ENCODE measurements at regions not wholly inside any gene's neighbourhood (a gene's known extent, or its start where the extent isn't known, plus 50 kb on each side); places are given as distances from the start of the nearest gene placed in this dataset.

- Histone ChIP-seq H3K36me3 (ENCODE audit: low read depth) (no peaks in the 10 kb centered on the region), H3K27ac (ENCODE audit: poor library complexity, severe bottlenecking) (no peak overlapping the region), H3K4me1 (ENCODE audit: insufficient read depth, poor library complexity, severe bottlenecking) (no peaks in the 10 kb centered on the region), H3K9me3 (ENCODE audit: severe bottlenecking) (no peaks in the 10 kb centered on the region), H3K27me3 (ENCODE audit: insufficient read depth, poor library complexity, severe bottlenecking) (no peaks in the 10 kb centered on the region), H3K4me3 (ENCODE audit: severe bottlenecking) (no peak overlapping the region)
- DNase-seq (ENCODE audit: low spot score) (no peak), ATAC-seq (ENCODE audit: low read depth) (no peak)
- TF ChIP-seq, protein P1, sequence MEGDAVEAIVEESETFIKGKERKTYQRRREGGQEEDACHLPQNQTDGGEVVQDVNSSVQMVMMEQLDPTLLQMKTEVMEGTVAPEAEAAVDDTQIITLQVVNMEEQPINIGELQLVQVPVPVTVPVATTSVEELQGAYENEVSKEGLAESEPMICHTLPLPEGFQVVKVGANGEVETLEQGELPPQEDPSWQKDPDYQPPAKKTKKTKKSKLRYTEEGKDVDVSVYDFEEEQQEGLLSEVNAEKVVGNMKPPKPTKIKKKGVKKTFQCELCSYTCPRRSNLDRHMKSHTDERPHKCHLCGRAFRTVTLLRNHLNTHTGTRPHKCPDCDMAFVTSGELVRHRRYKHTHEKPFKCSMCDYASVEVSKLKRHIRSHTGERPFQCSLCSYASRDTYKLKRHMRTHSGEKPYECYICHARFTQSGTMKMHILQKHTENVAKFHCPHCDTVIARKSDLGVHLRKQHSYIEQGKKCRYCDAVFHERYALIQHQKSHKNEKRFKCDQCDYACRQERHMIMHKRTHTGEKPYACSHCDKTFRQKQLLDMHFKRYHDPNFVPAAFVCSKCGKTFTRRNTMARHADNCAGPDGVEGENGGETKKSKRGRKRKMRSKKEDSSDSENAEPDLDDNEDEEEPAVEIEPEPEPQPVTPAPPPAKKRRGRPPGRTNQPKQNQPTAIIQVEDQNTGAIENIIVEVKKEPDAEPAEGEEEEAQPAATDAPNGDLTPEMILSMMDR (IDR thresholded peaks at IDR 0.05; ENCODE audit: poor library complexity, severe bottlenecking) = no peak
These were observed 370.5 kb downstream of the EIPR1 start for GRCh38 chr2:3007135-3007534.

DNA sequence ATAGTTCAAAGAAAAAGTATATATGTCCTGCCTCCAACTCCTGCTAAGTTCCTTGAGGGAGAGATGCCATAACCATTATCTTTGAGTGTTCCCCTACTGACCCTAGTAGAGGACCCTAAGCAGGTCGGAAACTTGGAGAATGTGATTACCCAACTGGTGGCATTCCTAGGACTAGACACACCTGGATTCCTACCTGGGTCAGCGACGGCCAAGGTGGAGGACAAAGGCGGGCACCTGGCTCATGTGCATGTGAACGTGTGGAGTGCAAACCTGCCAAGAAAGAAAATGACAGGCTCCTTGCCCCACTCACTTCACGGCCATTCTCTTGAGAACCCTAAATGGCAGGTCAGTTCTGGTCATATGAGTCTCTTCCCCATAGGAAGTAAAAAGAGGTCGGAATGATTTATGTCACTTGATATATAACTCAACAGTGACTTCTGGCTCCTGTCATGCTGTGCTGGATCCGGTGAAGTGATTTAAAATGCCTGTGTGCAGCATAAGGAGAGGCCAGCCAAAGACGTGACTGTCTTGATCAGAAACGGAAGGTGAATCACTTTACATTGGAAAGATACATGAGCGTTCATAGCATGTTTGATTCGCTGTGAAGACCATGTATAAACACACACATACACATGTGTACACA, 371.6 kb downstream of the EIPR1 start:
- no peak for ATAC-seq (ENCODE audit: low read depth)
- Histone ChIP-seq H3K27ac (ENCODE audit: poor library complexity, severe bottlenecking) (no peak overlapping the region), H3K27me3 (ENCODE audit: insufficient read depth, poor library complexity, severe bottlenecking) (no peaks in the 10 kb centered on the region), H3K36me3 (ENCODE audit: low read depth) (no peaks in the 10 kb centered on the region), H3K4me3 (ENCODE audit: severe bottlenecking) (no peak overlapping the region), H3K4me1 (ENCODE audit: insufficient read depth, poor library complexity, severe bottlenecking) (no peaks in the 10 kb centered on the region), H3K9me3 (ENCODE audit: severe bottlenecking) (no peaks in the 10 kb centered on the region)
- TF ChIP-seq, protein P1 (IDR thresholded peaks at IDR 0.05; ENCODE audit: poor library complexity, severe bottlenecking) = no peak
- no peak for DNase-seq (ENCODE audit: low spot score)

GRCh38 chr2:3001615-3002560, 375.7 kb downstream of the EIPR1 start:
- ATAC-seq (ENCODE audit: low read depth) (no peak), DNase-seq (ENCODE audit: low spot score) (no peak)
- no peaks in the 10 kb centered on the region for H3K9me3 ChIP-seq (ENCODE audit: severe bottlenecking)
- no peaks in the 10 kb centered on the region for H3K27me3 ChIP-seq (ENCODE audit: insufficient read depth, poor library complexity, severe bottlenecking)
- no peaks in the 10 kb centered on the region for H3K4me1 ChIP-seq (ENCODE audit: insufficient read depth, poor library complexity, severe bottlenecking)
- no peaks in the 10 kb centered on the region for H3K36me3 ChIP-seq (ENCODE audit: low read depth)
- TF ChIP-seq, protein P1 (IDR thresholded peaks at IDR 0.05; ENCODE audit: poor library complexity, severe bottlenecking) = no peak
- no peak overlapping the region for H3K4me3 ChIP-seq (ENCODE audit: severe bottlenecking)
- no peak overlapping the region for H3K27ac ChIP-seq (ENCODE audit: poor library complexity, severe bottlenecking)

DNA sequence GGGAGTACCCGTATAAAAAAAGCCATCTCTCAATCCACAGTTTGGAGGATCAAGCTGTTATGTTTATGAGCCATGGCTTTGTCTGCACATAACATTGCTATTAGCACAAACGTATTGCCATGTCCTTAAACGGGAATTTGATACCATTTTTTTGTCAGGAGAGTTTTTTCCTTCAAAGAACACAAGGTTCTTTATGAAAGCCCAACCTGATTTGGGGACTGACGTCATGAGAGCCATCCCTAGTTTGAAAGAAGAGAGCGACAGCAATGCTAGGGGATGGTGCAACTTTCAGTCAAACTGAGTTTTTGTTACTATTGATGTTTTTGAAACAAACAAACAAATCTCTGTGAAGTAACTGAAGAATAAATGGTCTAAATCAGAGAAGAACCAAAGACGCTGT, 376.6 kb downstream of the EIPR1 start:
- ATAC-seq (ENCODE audit: low read depth) = no peak
- no peaks in the 10 kb centered on the region for H3K27me3 ChIP-seq (ENCODE audit: insufficient read depth, poor library complexity, severe bottlenecking)
- no peak overlapping the region for H3K27ac ChIP-seq (ENCODE audit: poor library complexity, severe bottlenecking)
- TF ChIP-seq, protein P1 (IDR thresholded peaks at IDR 0.05; ENCODE audit: poor library complexity, severe bottlenecking) = no peak
- H3K36me3 ChIP-seq (ENCODE audit: low read depth) = no peaks in the 10 kb centered on the region
- H3K4me1 ChIP-seq (ENCODE audit: insufficient read depth, poor library complexity, severe bottlenecking) = no peaks in the 10 kb centered on the region
- no peak overlapping the region for H3K4me3 ChIP-seq (ENCODE audit: severe bottlenecking)
- no peak for DNase-seq (ENCODE audit: low spot score)
- H3K9me3 ChIP-seq (ENCODE audit: severe bottlenecking) = no peaks in the 10 kb centered on the region

All from RWPE2 (cell line).